SK-N-MC (cell line): ENCODE measurements at regions not wholly inside any gene's neighbourhood (a gene's known extent, or its start where the extent isn't known, plus 50 kb on each side); places are given as distances from the start of the nearest gene placed in this dataset.

Source experiments
- EZH2 ChIP-seq: fragments of 200-600 bp; sonication (generic); IDR thresholded peaks from one replicate; pipeline ENCODE4 v1.6.1; 2017; ENCODE audit warnings: antibody characterized with exemption
- FOXP2 ChIP-seq: optimal IDR thresholded peaks from 2 replicates; pipeline ENCODE3; 2011; ENCODE audit warnings: mild to moderate bottlenecking, moderate library complexity; ENCODE audit not compliant: insufficient read depth; ENCODE audit errors: extremely low read length, control extremely low read depth
- POLR2AphosphoS5 ChIP-seq: IDR thresholded peaks from 2 replicates; pipeline ENCODE4 v1.6.1; 2012; ENCODE audit warnings: mild to moderate bottlenecking, low read depth, low read length, borderline replicate concordance

GRCh38 chr13:50697746-50698539 lies 145.5 kb downstream of the DLEU7 start:
- TF ChIP-seq POLR2AphosphoS5 (no peak), EZH2 (no peak), FOXP2 (no peak)
